SH-SY5Y (cell line): ENCODE measurements at regions not wholly inside any gene's neighbourhood (a gene's known extent, or its start where the extent isn't known, plus 50 kb on each side); places are given as distances from the start of the nearest gene placed in this dataset.

ENCODE experiments used
- GATA2 ChIP-seq: IDR thresholded peaks from 2 replicates; pipeline ENCODE4 v1.6.1; 2011; ENCODE audit warnings: mild to moderate bottlenecking, low read depth, low read length
- GATA3 ChIP-seq: IDR thresholded peaks from 2 replicates; pipeline ENCODE4 v1.6.1; 2011; ENCODE audit warnings: low read depth, mild to moderate bottlenecking, low read length, moderate library complexity

DNA sequence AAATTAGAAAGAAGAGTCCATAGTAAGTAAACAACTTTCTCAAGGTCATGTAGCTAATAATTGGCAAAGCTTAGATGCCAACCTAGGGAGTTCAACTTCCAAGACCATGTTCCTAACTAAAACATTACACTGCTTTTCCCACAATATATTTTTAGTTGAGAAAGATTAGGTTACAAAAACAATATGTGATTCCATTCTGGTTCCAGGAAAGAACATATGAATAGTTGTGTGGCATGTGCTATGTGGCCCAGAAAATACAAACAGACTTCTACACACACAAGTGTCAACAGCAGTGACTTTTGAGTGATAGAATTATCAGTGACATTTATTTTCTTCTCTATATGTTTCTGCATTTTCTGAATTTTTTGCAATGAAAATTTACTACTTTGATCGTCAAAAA lies 62.7 kb upstream of the EDNRA start:
- TF ChIP-seq GATA2: no peak
- TF ChIP-seq GATA3: no peak
